ENCODE measurements at regions not wholly inside any gene's neighbourhood (a gene's known extent, or its start where the extent isn't known, plus 50 kb on each side); places are given as distances from the start of the nearest gene placed in this dataset.

GRCh38 chr10:131679926-131680325 lies 220.9 kb upstream of the PPP2R2D start:
- H3K27me3 Mint-ChIP-seq (ENCODE audit: insufficient read depth): no peaks in the 10 kb centered on the region
- DNase-seq: no peak
- H3K27ac Mint-ChIP-seq: no peak overlapping the region
- no peak overlapping the region for H3K4me3 Mint-ChIP-seq
- H3K36me3 Mint-ChIP-seq (ENCODE audit: low read depth): peaks cover 8% of the 10 kb centered on the region; the same call in 1 of the 2 replicates
- H3K4me1 Mint-ChIP-seq (ENCODE audit: low read depth): no peaks in the 10 kb centered on the region
- peaks cover 65% of the 10 kb centered on the region for H3K9me3 Mint-ChIP-seq
- TF ChIP-seq CTCF (IDR thresholded peaks at IDR 0.05): no peak

- no peak overlapping the region for H3K27ac Mint-ChIP-seq
- H3K9me3 Mint-ChIP-seq: peaks cover 63% of the 10 kb centered on the region
- H3K36me3 Mint-ChIP-seq (ENCODE audit: low read depth): peaks cover 8% of the 10 kb centered on the region; the same call in 1 of the 2 replicates
- no peaks in the 10 kb centered on the region for H3K4me1 Mint-ChIP-seq (ENCODE audit: low read depth)
- no peak for TF ChIP-seq CTCF (IDR thresholded peaks at IDR 0.05)
- no peaks in the 10 kb centered on the region for H3K27me3 Mint-ChIP-seq (ENCODE audit: insufficient read depth)
- H3K4me3 Mint-ChIP-seq: no peak overlapping the region
- DNase-seq: no peak
These were observed 219.7 kb upstream of the PPP2R2D start for GRCh38 chr10:131681122-131681521.

GRCh38 chr10:131681656-131682055 lies 219.2 kb upstream of the PPP2R2D start:
- no peak overlapping the region for H3K4me3 Mint-ChIP-seq
- H3K9me3 Mint-ChIP-seq: peaks cover 60% of the 10 kb centered on the region
- H3K27me3 Mint-ChIP-seq (ENCODE audit: insufficient read depth): 0 out of 2 replicates have a peak, but pooled peaks cover 4% of the 10 kb centered on the region
- H3K36me3 Mint-ChIP-seq (ENCODE audit: low read depth): peaks cover 8% of the 10 kb centered on the region; the same call in 1 of the 2 replicates
- DNase-seq: no peak
- no peak overlapping the region for H3K27ac Mint-ChIP-seq
- no peaks in the 10 kb centered on the region for H3K4me1 Mint-ChIP-seq (ENCODE audit: low read depth)
- no peak for TF ChIP-seq CTCF (IDR thresholded peaks at IDR 0.05)

GRCh38 chr10:131682271-131682962 lies 218.4 kb upstream of the PPP2R2D start:
- no peak for DNase-seq
- H3K4me1 Mint-ChIP-seq (ENCODE audit: low read depth): no peaks in the 10 kb centered on the region

GRCh38 chr10:131683281-131683861 lies 217.4 kb upstream of the PPP2R2D start:
- H3K36me3 Mint-ChIP-seq (ENCODE audit: low read depth): peaks cover 5% of the 10 kb centered on the region; the same call in 1 of the 2 replicates
- no peak overlapping the region for H3K4me3 Mint-ChIP-seq
- 0 out of 2 replicates have a peak, but pooled peaks cover 4% of the 10 kb centered on the region for H3K27me3 Mint-ChIP-seq (ENCODE audit: insufficient read depth)
- H3K4me1 Mint-ChIP-seq (ENCODE audit: low read depth): no peaks in the 10 kb centered on the region
- DNase-seq: no peak
- H3K9me3 Mint-ChIP-seq: peaks cover 51% of the 10 kb centered on the region
- no peak for TF ChIP-seq CTCF (IDR thresholded peaks at IDR 0.05)
- no peak overlapping the region for H3K27ac Mint-ChIP-seq

More at GRCh38 chr10:131682271-131682962, 218.4 kb upstream of the PPP2R2D start:
- Mint-ChIP-seq H3K36me3 (ENCODE audit: low read depth) (peaks cover 8% of the 10 kb centered on the region; the same call in 1 of the 2 replicates), H3K9me3 (peaks cover 60% of the 10 kb centered on the region), H3K4me3 (no peak overlapping the region), H3K27me3 (ENCODE audit: insufficient read depth) (0 out of 2 replicates have a peak, but pooled peaks cover 4% of the 10 kb centered on the region), H3K27ac (no peak overlapping the region)
- TF ChIP-seq CTCF (IDR thresholded peaks at IDR 0.05): no peak
